ENCODE measurements at regions not wholly inside any gene's neighbourhood (a gene's known extent, or its start where the extent isn't known, plus 50 kb on each side); places are given as distances from the start of the nearest gene placed in this dataset.

GRCh38 chr2:128640845-128641360 lies 322.2 kb upstream of the HS6ST1 start:
- no peak for DNase-seq (ENCODE audit: low read depth in 1 of 2, low spot score in 1 of 2)
- Histone ChIP-seq H3K4me3 (replicated peaks; ENCODE audit: insufficient read depth, low read length) (no peak overlapping the region), H3K27ac (replicated peaks) (no peak overlapping the region), H3K27me3 (ENCODE audit: insufficient read depth, poor library complexity, severe bottlenecking) (no peaks in the 10 kb centered on the region)
- TF ChIP-seq CTCF (IDR thresholded peaks at IDR 0.05; ENCODE audit: insufficient read depth, low read length), result no peak

- TF ChIP-seq POLR2AphosphoS5 (IDR thresholded peaks at IDR 0.05; ENCODE audit: low read depth) (no peak), REST (IDR thresholded peaks at IDR 0.05; ENCODE audit: insufficient replicate concordance, low read depth) (no peak), GABPA (IDR thresholded peaks at IDR 0.05; ENCODE audit: low read depth) (no peak), SPI1 (IDR thresholded peaks at IDR 0.05; ENCODE audit: borderline replicate concordance, low read depth) (no peak), CTCF (IDR thresholded peaks at IDR 0.05; ENCODE audit: insufficient read depth, low read length) (no peak)
- DNase-seq (ENCODE audit: low read depth in 1 of 2, low spot score in 1 of 2), result no peak
- Histone ChIP-seq H3K27ac (replicated peaks) (no peak overlapping the region), H3K4me3 (replicated peaks; ENCODE audit: insufficient read depth, low read length) (no peak overlapping the region), H3K27me3 (ENCODE audit: insufficient read depth, poor library complexity, severe bottlenecking) (no peaks in the 10 kb centered on the region)
These were observed 322.9 kb upstream of the HS6ST1 start for GRCh38 chr2:128641421-128642080.

- H3K4me3 ChIP-seq (replicated peaks; ENCODE audit: insufficient read depth, low read length), result no peak overlapping the region
- DNase-seq (ENCODE audit: low read depth in 1 of 2, low spot score in 1 of 2), result no peak
- TF ChIP-seq REST (IDR thresholded peaks at IDR 0.05; ENCODE audit: insufficient replicate concordance, low read depth), result no peak
- TF ChIP-seq POLR2AphosphoS5 (IDR thresholded peaks at IDR 0.05; ENCODE audit: low read depth), result no peak
- no peak for TF ChIP-seq SPI1 (IDR thresholded peaks at IDR 0.05; ENCODE audit: borderline replicate concordance, low read depth)
- no peak for TF ChIP-seq CTCF (IDR thresholded peaks at IDR 0.05; ENCODE audit: insufficient read depth, low read length)
- no peak for TF ChIP-seq GABPA (IDR thresholded peaks at IDR 0.05; ENCODE audit: low read depth)
- H3K27me3 ChIP-seq (ENCODE audit: insufficient read depth, poor library complexity, severe bottlenecking), result no peaks in the 10 kb centered on the region
- H3K27ac ChIP-seq (replicated peaks), result 0 out of 2 replicates have a peak overlapping the region, but pooled peaks have one; percentile 9
These were observed 323.6 kb upstream of the HS6ST1 start for GRCh38 chr2:128642316-128642715.

- H3K27ac ChIP-seq (replicated peaks), result peak overlapping the region; percentile 9; the same call in 1 of the 2 replicates
- DNase-seq (ENCODE audit: low read depth in 1 of 2, low spot score in 1 of 2), result peak in 1 of 2 experiments; percentile 33
- TF ChIP-seq POLR2AphosphoS5 (IDR thresholded peaks at IDR 0.05; ENCODE audit: low read depth) (no peak), REST (IDR thresholded peaks at IDR 0.05; ENCODE audit: insufficient replicate concordance, low read depth) (no peak), CTCF (IDR thresholded peaks at IDR 0.05; ENCODE audit: insufficient read depth, low read length) (no peak), SPI1 (IDR thresholded peaks at IDR 0.05; ENCODE audit: borderline replicate concordance, low read depth) (no peak), GABPA (IDR thresholded peaks at IDR 0.05; ENCODE audit: low read depth) (no peak)
- no peaks in the 10 kb centered on the region for H3K27me3 ChIP-seq (ENCODE audit: insufficient read depth, poor library complexity, severe bottlenecking)
- no peak overlapping the region for H3K4me3 ChIP-seq (replicated peaks; ENCODE audit: insufficient read depth, low read length)
These were observed 324.2 kb upstream of the HS6ST1 start for GRCh38 chr2:128642821-128643220.

Measured in HL-60 (cell line).